ENCODE measurements at regions not wholly inside any gene's neighbourhood (a gene's known extent, or its start where the extent isn't known, plus 50 kb on each side); places are given as distances from the start of the nearest gene placed in this dataset.

- TF ChIP-seq, protein P1, sequence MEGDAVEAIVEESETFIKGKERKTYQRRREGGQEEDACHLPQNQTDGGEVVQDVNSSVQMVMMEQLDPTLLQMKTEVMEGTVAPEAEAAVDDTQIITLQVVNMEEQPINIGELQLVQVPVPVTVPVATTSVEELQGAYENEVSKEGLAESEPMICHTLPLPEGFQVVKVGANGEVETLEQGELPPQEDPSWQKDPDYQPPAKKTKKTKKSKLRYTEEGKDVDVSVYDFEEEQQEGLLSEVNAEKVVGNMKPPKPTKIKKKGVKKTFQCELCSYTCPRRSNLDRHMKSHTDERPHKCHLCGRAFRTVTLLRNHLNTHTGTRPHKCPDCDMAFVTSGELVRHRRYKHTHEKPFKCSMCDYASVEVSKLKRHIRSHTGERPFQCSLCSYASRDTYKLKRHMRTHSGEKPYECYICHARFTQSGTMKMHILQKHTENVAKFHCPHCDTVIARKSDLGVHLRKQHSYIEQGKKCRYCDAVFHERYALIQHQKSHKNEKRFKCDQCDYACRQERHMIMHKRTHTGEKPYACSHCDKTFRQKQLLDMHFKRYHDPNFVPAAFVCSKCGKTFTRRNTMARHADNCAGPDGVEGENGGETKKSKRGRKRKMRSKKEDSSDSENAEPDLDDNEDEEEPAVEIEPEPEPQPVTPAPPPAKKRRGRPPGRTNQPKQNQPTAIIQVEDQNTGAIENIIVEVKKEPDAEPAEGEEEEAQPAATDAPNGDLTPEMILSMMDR (IDR thresholded peaks at IDR 0.05; ENCODE audit: low read depth, low read length), result no peak
- TF ChIP-seq EZH2phosphoT487 (IDR thresholded peaks at IDR 0.05; ENCODE audit: low read depth), result no peak
Measured at GRCh38 chr10:44166441-44166840, 218.5 kb downstream of the CXCL12 start.
